OCI-LY7 (cell line): ENCODE measurements at regions not wholly inside any gene's neighbourhood (a gene's known extent, or its start where the extent isn't known, plus 50 kb on each side); places are given as distances from the start of the nearest gene placed in this dataset.

Source experiments
- BruUV-seq: library from RNA; stranded (reverse); fragments of 400-500 nt; replicated peaks from 2 replicates; lab custom pipeline; 2021; lab: Mats Ljungman, UMichigan
- CTCF ChIA-PET: fragments of 300-600 bp; sonication (Branson Sonifier 250); formaldehyde crosslinking; loops from one replicate; lab custom pipeline; 2022; ENCODE audit warnings: antibody characterized with exemption; ENCODE audit not compliant: unreplicated experiment; lab: Charles Lee
- POLR2A ChIA-PET: fragments of 300-600 bp; sonication (Branson Sonifier 250); formaldehyde crosslinking; loops from one replicate; lab custom pipeline; 2022; ENCODE audit warnings: antibody characterized with exemption; lab: Charles Lee
- DNase-seq: peaks from one replicate; pipeline ENCODE4 v3.0.0-alpha.2; 2015; ENCODE audit warnings: low spot score
- H2AFZ ChIP-seq: fragments of 200-600 bp; sonication (generic), shearing (Covaris generic); 2 replicates; pipeline ENCODE4 v1.6.1; 2014; ENCODE audit warnings: mild to moderate bottlenecking, antibody characterized with exemption, low read length, moderate library complexity
- H3K27ac ChIP-seq: fragments of 200-600 bp; sonication (generic); 2 replicates; pipeline ENCODE4 v1.5.1; 2014; ENCODE audit warnings: mixed run types, low read depth, mild to moderate bottlenecking, moderate library complexity, low read length, inconsistent platforms; ENCODE audit not compliant: poor library complexity, severe bottlenecking
- H3K36me3 ChIP-seq: fragments of 200-600 bp; sonication (generic); 2 replicates; pipeline ENCODE4 v1.6.1; 2014; ENCODE audit warnings: mild to moderate bottlenecking, antibody characterized with exemption, low read length, moderate library complexity, mixed read lengths; ENCODE audit not compliant: insufficient read depth
- H3K4me1 ChIP-seq: fragments of 200-600 bp; sonication (generic); 2 replicates; pipeline ENCODE4 v1.5.1; 2014; ENCODE audit warnings: mild to moderate bottlenecking, low read length; ENCODE audit not compliant: insufficient read depth, poor library complexity, severe bottlenecking
- H3K4me2 ChIP-seq: fragments of 200-600 bp; sonication (generic); 2 replicates; pipeline ENCODE4 v1.6.1; 2014; ENCODE audit warnings: mild to moderate bottlenecking, low read length
- H3K4me3 ChIP-seq: fragments of 200-600 bp; sonication (generic); 2 replicates; pipeline ENCODE4 v1.5.1; 2014; ENCODE audit warnings: mild to moderate bottlenecking, low read depth, low read length; ENCODE audit not compliant: poor library complexity, severe bottlenecking
- H3K79me2 ChIP-seq: fragments of 200-600 bp; sonication (generic); 2 replicates; pipeline ENCODE4 v1.6.1; 2016; ENCODE audit warnings: low read depth, mild to moderate bottlenecking, low read length, moderate library complexity, mixed read lengths; ENCODE audit not compliant: insufficient read depth
- H3K9me2 ChIP-seq: fragments of 200-600 bp; sonication (generic); 2 replicates; pipeline ENCODE4 v1.6.1; 2016; ENCODE audit warnings: mild to moderate bottlenecking, low read length, mixed read lengths; ENCODE audit not compliant: insufficient read depth
- H3K9me3 ChIP-seq: fragments of 200-600 bp; sonication (generic); 2 replicates; pipeline ENCODE4 v1.6.1; 2014; ENCODE audit warnings: mild to moderate bottlenecking, mixed run types, low read length, mixed read lengths
- H4K20me1 ChIP-seq: fragments of 200-600 bp; sonication (generic); 2 replicates; pipeline ENCODE4 v1.6.1; 2014; ENCODE audit warnings: mild to moderate bottlenecking, antibody characterized with exemption, low read length, moderate library complexity, mixed read lengths; ENCODE audit not compliant: insufficient read depth
- CTCF ChIP-seq: fragments of 200-600 bp; sonication (generic); conservative IDR thresholded peaks from 2 replicates; pipeline ENCODE4 v1.5.1; 2014; ENCODE audit warnings: mild to moderate bottlenecking, antibody characterized with exemption, low read length, moderate library complexity, mixed read lengths
- EZH2phosphoT487 ChIP-seq: fragments of 200-600 bp; sonication (generic); IDR thresholded peaks from 2 replicates; pipeline ENCODE4 v1.6.1; 2018; ENCODE audit warnings: low read depth, borderline replicate concordance, mild to moderate bottlenecking, mixed run types, antibody characterized with exemption, low read length, moderate library complexity, mixed read lengths
- intact Hi-C: fragments of 100-400 bp; cut with micrococcal nuclease; formaldehyde crosslinking; loops from one replicate; pipeline ENCODE4 v1.10.0; 2022; ENCODE audit not compliant: unreplicated experiment

GRCh38 chr6:169380493-169380892 lies 126.8 kb upstream of the THBS2 start:
- no TSS peak for BruUV-seq
- H3K79me2 ChIP-seq = no peaks in the 10 kb centered on the region
- no peaks in the 10 kb centered on the region for H4K20me1 ChIP-seq
- CTCF ChIA-PET = no interaction called here
- H2AFZ ChIP-seq = no peak overlapping the region
- no peak overlapping the region for H3K4me3 ChIP-seq
- H3K36me3 ChIP-seq = no peaks in the 10 kb centered on the region
- DNase-seq = no peak
- no peaks in the 10 kb centered on the region for H3K4me1 ChIP-seq
- POLR2A ChIA-PET = no interaction called here
- H3K27ac ChIP-seq = no peak overlapping the region
- TF ChIP-seq CTCF (no peak), EZH2phosphoT487 (no peak)
- intact Hi-C loops = no loop called here
- H3K9me2 ChIP-seq = no peaks in the 10 kb centered on the region
- H3K4me2 ChIP-seq = no peak overlapping the region
- no peaks in the 10 kb centered on the region for H3K9me3 ChIP-seq

GRCh38 chr6:169379495-169380070 lies 125.9 kb upstream of the THBS2 start:
- no peaks in the 10 kb centered on the region for H3K4me1 ChIP-seq
- H3K4me2 ChIP-seq = no peak overlapping the region
- TF ChIP-seq EZH2phosphoT487 (no peak), CTCF (no peak)
- no peak for DNase-seq
- no peaks in the 10 kb centered on the region for H3K9me3 ChIP-seq
- no peaks in the 10 kb centered on the region for H3K79me2 ChIP-seq
- no peaks in the 10 kb centered on the region for H4K20me1 ChIP-seq
- BruUV-seq = no TSS peak
- H3K36me3 ChIP-seq = no peaks in the 10 kb centered on the region
- no peaks in the 10 kb centered on the region for H3K9me2 ChIP-seq
- ChIA-PET CTCF (no interaction called here), POLR2A (no interaction called here)
- intact Hi-C loops = no loop called here
- H3K4me3 ChIP-seq = no peak overlapping the region
- no peak overlapping the region for H2AFZ ChIP-seq
- H3K27ac ChIP-seq = no peak overlapping the region

GRCh38 chr6:169378620-169379381 lies 125.2 kb upstream of the THBS2 start:
- H4K20me1 ChIP-seq = no peaks in the 10 kb centered on the region
- BruUV-seq = no TSS peak
- TF ChIP-seq CTCF (no peak), EZH2phosphoT487 (no peak)
- no peak for DNase-seq
- H3K9me2 ChIP-seq = no peaks in the 10 kb centered on the region
- H3K79me2 ChIP-seq = no peaks in the 10 kb centered on the region
- CTCF ChIA-PET = no interaction called here
- H3K36me3 ChIP-seq = no peaks in the 10 kb centered on the region
- no peak overlapping the region for H3K4me3 ChIP-seq
- intact Hi-C loops = no loop called here
- H3K9me3 ChIP-seq = no peaks in the 10 kb centered on the region
- H3K27ac ChIP-seq = no peak overlapping the region
- POLR2A ChIA-PET = no interaction called here
- no peaks in the 10 kb centered on the region for H3K4me1 ChIP-seq
- H2AFZ ChIP-seq = no peak overlapping the region
- no peak overlapping the region for H3K4me2 ChIP-seq
